Uterus (tissue), 2 donors: ENCODE measurements at regions not wholly inside any gene's neighbourhood (a gene's known extent, or its start where the extent isn't known, plus 50 kb on each side); places are given as distances from the start of the nearest gene placed in this dataset.

ENCODE experiments used
- CTCF ChIP-seq, 4 experiments: fragments of 200-600 bp in 2 of 4; fragments of 450-650 bp in 2 of 4; sonication (generic) in 2 of 4; IDR thresholded peaks; one replicate each; pipeline ENCODE4 v1.5.1; 2016 to 2019; ENCODE audit warnings: antibody characterized with exemption in 4 of 4, mild to moderate bottlenecking in 2 of 4, moderate library complexity in 1 of 4
- POLR2A ChIP-seq, 2 donors: fragments of 450-650 bp; IDR thresholded peaks; one replicate each; pipeline ENCODE4 v1.6.1; 2016; ENCODE audit warnings: antibody characterized with exemption in 2 of 2, mild to moderate bottlenecking in 1 of 2, moderate library complexity in 1 of 2

- TF ChIP-seq CTCF (IDR thresholded peaks at IDR 0.05) (no peak), POLR2A (IDR thresholded peaks at IDR 0.05) (no peak)
These were observed 365.4 kb downstream of the EMP1 start for GRCh38 chr12:13561923-13562322.
